ENCODE measurements at regions not wholly inside any gene's neighbourhood (a gene's known extent, or its start where the extent isn't known, plus 50 kb on each side); places are given as distances from the start of the nearest gene placed in this dataset.

DNA sequence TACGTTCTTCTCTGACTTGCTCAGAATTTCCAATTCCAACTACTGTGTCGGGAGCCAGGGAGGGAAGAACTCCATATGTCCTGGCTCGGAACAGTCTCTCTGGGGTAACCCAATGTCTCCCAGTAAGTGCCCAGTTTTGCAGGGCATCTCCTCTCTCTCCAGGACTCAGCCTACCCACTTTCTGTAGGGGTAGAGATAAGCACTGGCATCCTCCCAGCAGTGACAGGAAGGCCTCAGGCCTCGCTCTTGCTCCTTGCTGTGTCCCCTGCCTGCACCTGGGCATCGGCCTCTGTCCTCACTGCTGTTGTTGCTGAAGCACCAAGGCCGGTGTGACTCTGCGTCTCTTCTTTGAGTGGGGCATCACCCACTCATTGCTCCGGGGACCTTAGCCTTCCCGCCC, 388.9 kb upstream of the JARID2 start:
- no peak overlapping the region for H3K4me2 ChIP-seq (ENCODE audit: low read depth, low read length, poor library complexity, severe bottlenecking)
- H2AFZ ChIP-seq (ENCODE audit: low read depth, low read length, severe bottlenecking), result no peak overlapping the region
- H3K79me2 ChIP-seq (ENCODE audit: insufficient read depth, low read length), result no peaks in the 10 kb centered on the region
- TF ChIP-seq, protein P1, sequence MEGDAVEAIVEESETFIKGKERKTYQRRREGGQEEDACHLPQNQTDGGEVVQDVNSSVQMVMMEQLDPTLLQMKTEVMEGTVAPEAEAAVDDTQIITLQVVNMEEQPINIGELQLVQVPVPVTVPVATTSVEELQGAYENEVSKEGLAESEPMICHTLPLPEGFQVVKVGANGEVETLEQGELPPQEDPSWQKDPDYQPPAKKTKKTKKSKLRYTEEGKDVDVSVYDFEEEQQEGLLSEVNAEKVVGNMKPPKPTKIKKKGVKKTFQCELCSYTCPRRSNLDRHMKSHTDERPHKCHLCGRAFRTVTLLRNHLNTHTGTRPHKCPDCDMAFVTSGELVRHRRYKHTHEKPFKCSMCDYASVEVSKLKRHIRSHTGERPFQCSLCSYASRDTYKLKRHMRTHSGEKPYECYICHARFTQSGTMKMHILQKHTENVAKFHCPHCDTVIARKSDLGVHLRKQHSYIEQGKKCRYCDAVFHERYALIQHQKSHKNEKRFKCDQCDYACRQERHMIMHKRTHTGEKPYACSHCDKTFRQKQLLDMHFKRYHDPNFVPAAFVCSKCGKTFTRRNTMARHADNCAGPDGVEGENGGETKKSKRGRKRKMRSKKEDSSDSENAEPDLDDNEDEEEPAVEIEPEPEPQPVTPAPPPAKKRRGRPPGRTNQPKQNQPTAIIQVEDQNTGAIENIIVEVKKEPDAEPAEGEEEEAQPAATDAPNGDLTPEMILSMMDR (IDR thresholded peaks at IDR 0.05; ENCODE audit: insufficient read depth, low read length, poor library complexity, severe bottlenecking), result no peak
- no peak for TF ChIP-seq EZH2phosphoT487 (conservative IDR thresholded peaks at IDR 0.05; ENCODE audit: low read length)
- no peaks in the 10 kb centered on the region for H3K9me3 ChIP-seq (ENCODE audit: insufficient read depth, low read length)
- no peak overlapping the region for H3K4me3 ChIP-seq (ENCODE audit: insufficient read depth, low read length, poor library complexity, severe bottlenecking)
- no peaks in the 10 kb centered on the region for H4K20me1 ChIP-seq (ENCODE audit: low read depth, low read length)
- no peaks in the 10 kb centered on the region for H3K36me3 ChIP-seq (ENCODE audit: low read length)
- no peaks in the 10 kb centered on the region for H3K9me2 ChIP-seq (replicated peaks; ENCODE audit: insufficient read depth, low read length)
- no peak overlapping the region for H3K9ac ChIP-seq (ENCODE audit: low read length)
- H3F3A ChIP-seq (ENCODE audit: insufficient read depth), result no peaks in the 10 kb centered on the region
- H3K27ac ChIP-seq (ENCODE audit: low read depth, low read length), result no peak overlapping the region
- no peaks in the 10 kb centered on the region for H3K27me3 ChIP-seq (ENCODE audit: low read length)

DNA sequence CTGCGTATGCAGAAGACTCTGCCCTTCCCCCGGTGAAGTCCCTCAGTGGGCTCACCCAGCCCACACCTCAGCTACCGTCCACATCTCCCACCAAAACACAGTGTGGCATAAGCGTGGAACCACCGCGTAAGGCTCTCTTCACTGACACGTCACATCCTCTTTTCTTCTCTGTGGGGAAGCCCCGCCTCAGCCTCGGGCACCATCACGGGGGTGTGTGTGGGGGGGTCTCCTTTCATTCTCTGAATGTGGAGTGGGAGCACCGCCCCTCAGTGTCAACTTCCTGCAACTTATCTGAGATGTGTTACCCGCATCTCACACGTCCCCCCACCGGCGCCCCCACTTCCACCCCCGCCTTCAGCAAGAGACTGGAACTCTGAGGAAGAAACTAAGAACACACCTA, 388.4 kb upstream of the JARID2 start:
- Histone ChIP-seq H4K20me1 (ENCODE audit: low read depth, low read length) (no peaks in the 10 kb centered on the region), H3K27ac (ENCODE audit: low read depth, low read length) (no peak overlapping the region), H3K36me3 (ENCODE audit: low read length) (no peaks in the 10 kb centered on the region), H3K79me2 (ENCODE audit: insufficient read depth, low read length) (no peaks in the 10 kb centered on the region), H3K4me3 (ENCODE audit: insufficient read depth, low read length, poor library complexity, severe bottlenecking) (no peak overlapping the region), H3K9ac (ENCODE audit: low read length) (no peak overlapping the region), H3K4me2 (ENCODE audit: low read depth, low read length, poor library complexity, severe bottlenecking) (no peak overlapping the region), H2AFZ (ENCODE audit: low read depth, low read length, severe bottlenecking) (no peak overlapping the region), H3K27me3 (ENCODE audit: low read length) (no peaks in the 10 kb centered on the region), H3F3A (ENCODE audit: insufficient read depth) (no peaks in the 10 kb centered on the region), H3K9me2 (replicated peaks; ENCODE audit: insufficient read depth, low read length) (no peaks in the 10 kb centered on the region), H3K9me3 (ENCODE audit: insufficient read depth, low read length) (no peaks in the 10 kb centered on the region)
- TF ChIP-seq EZH2phosphoT487 (conservative IDR thresholded peaks at IDR 0.05; ENCODE audit: low read length), result no peak
- TF ChIP-seq, protein P1 (IDR thresholded peaks at IDR 0.05; ENCODE audit: insufficient read depth, low read length, poor library complexity, severe bottlenecking), result no peak

DNA sequence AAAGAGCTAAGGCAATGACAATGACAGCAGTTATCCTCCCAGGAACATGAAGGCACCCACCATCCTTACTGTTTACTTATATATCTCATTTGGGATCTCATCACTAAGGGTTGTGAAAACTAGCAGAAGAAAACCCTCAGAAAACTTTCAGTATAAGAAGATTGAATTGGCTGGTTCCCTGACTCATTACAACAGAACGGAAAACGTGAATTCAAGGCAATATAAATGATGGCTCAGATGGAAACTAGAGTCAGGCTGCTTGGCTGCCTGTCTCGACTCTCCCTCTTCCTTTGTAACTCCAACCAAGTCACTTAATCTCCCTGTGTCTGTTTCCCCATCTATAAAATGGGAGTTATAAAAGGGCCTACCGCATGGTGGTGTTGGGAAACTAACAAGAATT, 387.1 kb upstream of the JARID2 start:
- H4K20me1 ChIP-seq (ENCODE audit: low read depth, low read length), result no peaks in the 10 kb centered on the region
- H3K79me2 ChIP-seq (ENCODE audit: insufficient read depth, low read length), result no peaks in the 10 kb centered on the region

More for the DNA sequence above, 387.1 kb upstream of the JARID2 start:
- TF ChIP-seq EZH2phosphoT487 (conservative IDR thresholded peaks at IDR 0.05; ENCODE audit: low read length), result no peak
- TF ChIP-seq, protein P1 (IDR thresholded peaks at IDR 0.05; ENCODE audit: insufficient read depth, low read length, poor library complexity, severe bottlenecking), result no peak
- no peak overlapping the region for H3K4me2 ChIP-seq (ENCODE audit: low read depth, low read length, poor library complexity, severe bottlenecking)
- H3F3A ChIP-seq (ENCODE audit: insufficient read depth), result no peaks in the 10 kb centered on the region
- no peaks in the 10 kb centered on the region for H3K27me3 ChIP-seq (ENCODE audit: low read length)
- no peak overlapping the region for H3K4me3 ChIP-seq (ENCODE audit: insufficient read depth, low read length, poor library complexity, severe bottlenecking)
- no peaks in the 10 kb centered on the region for H3K9me3 ChIP-seq (ENCODE audit: insufficient read depth, low read length)
- H3K9me2 ChIP-seq (replicated peaks; ENCODE audit: insufficient read depth, low read length), result no peaks in the 10 kb centered on the region
- no peak overlapping the region for H3K9ac ChIP-seq (ENCODE audit: low read length)
- H3K27ac ChIP-seq (ENCODE audit: low read depth, low read length), result no peak overlapping the region
- H2AFZ ChIP-seq (ENCODE audit: low read depth, low read length, severe bottlenecking), result no peak overlapping the region
- H3K36me3 ChIP-seq (ENCODE audit: low read length), result no peaks in the 10 kb centered on the region
